Activated CD8-positive, alpha-beta T cell treated with anti-CD3 and anti-CD28 coated beads, Interleukin-2, amount 10 ng/mL, durations not matched to agents 7 days and 5 days (primary cell): ENCODE measurements at regions not wholly inside any gene's neighbourhood (a gene's known extent, or its start where the extent isn't known, plus 50 kb on each side); places are given as distances from the start of the nearest gene placed in this dataset.

Experiments used
- ATAC-seq: fragments of 150-1000 bp; cut with Tn5 transposase; one replicate; pipeline ENCODE4 v1.10.0; 2021; ENCODE audit warnings: moderate library complexity
- CTCF ChIA-PET: fragments of 350-600 bp; sonication (Branson Sonifier 250); formaldehyde crosslinking; loops from one replicate; lab custom pipeline; 2021; ENCODE audit warnings: antibody characterized with exemption; lab: Charles Lee
- POLR2A ChIA-PET: fragments of 350-600 bp; sonication (Branson Sonifier 250); formaldehyde crosslinking; loops from one replicate; lab custom pipeline; 2021; ENCODE audit warnings: antibody characterized with exemption; lab: Charles Lee
- DNase-seq: peaks from one replicate; pipeline ENCODE4 v3.0.0-alpha.2; 2020
- H3K27ac Mint-ChIP-seq: one replicate; pipeline ENCODE4 v1.8.0; 2021; ENCODE audit warnings: mild to moderate bottlenecking, mixed read lengths
- H3K27me3 Mint-ChIP-seq: one replicate; pipeline ENCODE4 v1.8.0; 2021; ENCODE audit warnings: low read depth, mixed read lengths
- H3K36me3 Mint-ChIP-seq: one replicate; pipeline ENCODE4 v1.8.0; 2021; ENCODE audit warnings: low read depth, mixed read lengths
- H3K4me1 Mint-ChIP-seq: one replicate; pipeline ENCODE4 v1.8.0; 2021; ENCODE audit warnings: low read depth, mixed read lengths
- H3K4me3 Mint-ChIP-seq: one replicate; pipeline ENCODE4 v1.8.0; 2021; ENCODE audit warnings: mild to moderate bottlenecking, mixed read lengths
- H3K9me3 Mint-ChIP-seq: one replicate; pipeline ENCODE4 v1.8.0; 2022; ENCODE audit warnings: mixed read lengths; ENCODE audit not compliant: insufficient read depth

GRCh38 chr22:47344414-47344813, 582.0 kb downstream of the TBC1D22A start:
- H3K27me3 Mint-ChIP-seq = no peaks in the 10 kb centered on the region
- H3K9me3 Mint-ChIP-seq = no peaks in the 10 kb centered on the region
- no peak overlapping the region for H3K27ac Mint-ChIP-seq
- ChIA-PET CTCF (no interaction called here), POLR2A (no interaction called here)
- DNase-seq = no peak
- ATAC-seq = no peak
- no peaks in the 10 kb centered on the region for H3K36me3 Mint-ChIP-seq
- H3K4me1 Mint-ChIP-seq = no peaks in the 10 kb centered on the region
- no peak overlapping the region for H3K4me3 Mint-ChIP-seq

GRCh38 chr22:47343611-47344010, 581.2 kb downstream of the TBC1D22A start:
- ATAC-seq = no peak
- POLR2A ChIA-PET = no interaction called here
- Mint-ChIP-seq H3K27ac (no peak overlapping the region), H3K36me3 (no peaks in the 10 kb centered on the region), H3K9me3 (no peaks in the 10 kb centered on the region), H3K4me1 (no peaks in the 10 kb centered on the region), H3K4me3 (no peak overlapping the region), H3K27me3 (no peaks in the 10 kb centered on the region)
- CTCF ChIA-PET = no interaction called here
- DNase-seq = no peak

DNA sequence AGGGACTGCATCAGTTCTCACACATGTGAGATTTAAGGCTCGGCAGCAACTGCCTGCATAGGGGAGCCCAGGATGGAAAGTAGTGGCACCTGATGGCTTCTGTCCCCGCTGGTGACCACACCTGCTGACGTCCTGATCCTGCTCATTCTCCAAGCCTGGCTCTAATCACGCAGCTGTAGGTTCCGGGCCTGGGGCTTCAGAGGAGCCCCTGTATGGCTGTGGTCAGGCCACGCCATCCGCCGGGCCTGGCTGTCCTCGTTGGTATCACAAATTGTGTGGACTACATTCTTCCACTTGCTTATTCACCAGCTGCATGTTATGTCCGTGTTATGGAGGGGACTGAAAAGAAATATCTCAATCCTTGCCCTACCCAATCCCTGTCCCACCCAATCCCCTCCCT, 580.0 kb downstream of the TBC1D22A start:
- ATAC-seq (no peak), DNase-seq (no peak)
- no peaks in the 10 kb centered on the region for H3K36me3 Mint-ChIP-seq
- ChIA-PET POLR2A (no interaction called here), CTCF (no interaction called here)
- no peak overlapping the region for H3K27ac Mint-ChIP-seq
- H3K4me3 Mint-ChIP-seq = no peak overlapping the region
- no peaks in the 10 kb centered on the region for H3K4me1 Mint-ChIP-seq
- no peaks in the 10 kb centered on the region for H3K9me3 Mint-ChIP-seq
- H3K27me3 Mint-ChIP-seq = no peaks in the 10 kb centered on the region

DNA sequence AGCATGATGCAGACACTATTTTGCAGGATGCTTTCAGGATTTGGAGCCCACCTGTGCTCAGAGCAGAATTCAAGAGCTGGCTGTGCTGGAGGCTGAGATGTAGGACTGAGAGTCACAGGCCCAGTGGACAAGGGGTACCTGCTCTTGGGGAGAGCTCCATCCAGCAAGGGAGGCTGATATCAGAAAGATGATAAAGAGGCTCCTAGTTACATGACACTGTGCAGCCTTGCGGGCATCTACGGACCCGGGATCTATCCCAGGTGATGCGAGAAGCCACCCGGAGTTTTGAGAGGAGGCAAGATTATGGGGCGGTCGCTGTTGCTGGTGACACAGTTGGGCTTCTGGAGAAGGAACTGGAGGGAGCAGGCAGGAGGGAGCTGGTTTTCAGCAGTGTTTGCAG, 579.0 kb downstream of the TBC1D22A start:
- no peak for ATAC-seq

DNA sequence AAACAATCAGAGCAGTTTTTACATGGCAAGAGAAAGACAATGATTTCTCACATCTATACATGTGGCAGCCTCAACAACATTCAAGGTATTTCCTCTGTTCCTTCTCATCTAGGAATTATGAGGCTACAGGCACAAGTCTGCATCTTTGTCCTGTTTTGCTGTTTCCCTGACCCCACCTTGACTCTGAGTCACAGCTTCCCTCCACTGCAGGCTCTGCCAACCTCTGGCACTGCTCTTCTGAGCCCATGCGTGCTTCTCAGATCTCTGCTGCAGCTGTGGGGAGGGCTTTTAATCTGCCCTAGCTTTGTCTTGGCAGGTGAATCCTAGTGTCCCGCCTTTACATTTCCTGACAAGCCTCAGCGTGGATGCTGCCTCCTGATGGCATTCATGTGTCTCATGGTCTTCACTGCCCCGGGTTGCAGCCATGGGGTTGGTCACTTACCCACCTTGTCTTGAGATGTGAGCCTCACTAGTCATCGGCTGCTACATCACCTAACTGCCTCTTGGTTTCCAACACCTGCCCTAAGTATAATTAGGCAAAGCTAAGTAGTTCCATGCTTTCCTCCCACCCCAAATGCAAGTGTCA, 578.5 kb downstream of the TBC1D22A start:
- no peak for DNase-seq
- ATAC-seq = no peak
- H3K4me1 Mint-ChIP-seq = no peaks in the 10 kb centered on the region
- no peaks in the 10 kb centered on the region for H3K36me3 Mint-ChIP-seq
- no peaks in the 10 kb centered on the region for H3K9me3 Mint-ChIP-seq
- ChIA-PET POLR2A (no interaction called here), CTCF (no interaction called here)
- no peaks in the 10 kb centered on the region for H3K27me3 Mint-ChIP-seq
- no peak overlapping the region for H3K4me3 Mint-ChIP-seq
- no peak overlapping the region for H3K27ac Mint-ChIP-seq

More for the DNA sequence above, 579.0 kb downstream of the TBC1D22A start:
- Mint-ChIP-seq H3K9me3 (no peaks in the 10 kb centered on the region), H3K4me3 (no peak overlapping the region), H3K36me3 (no peaks in the 10 kb centered on the region), H3K27ac (no peak overlapping the region), H3K4me1 (no peaks in the 10 kb centered on the region), H3K27me3 (no peaks in the 10 kb centered on the region)
- POLR2A ChIA-PET = no interaction called here
- CTCF ChIA-PET = no interaction called here
- DNase-seq = no peak

GRCh38 chr22:47337161-47337621, 574.7 kb downstream of the TBC1D22A start:
- no peaks in the 10 kb centered on the region for H3K4me1 Mint-ChIP-seq
- H3K27me3 Mint-ChIP-seq = no peaks in the 10 kb centered on the region
- peak; percentile 35 for DNase-seq
- ChIA-PET CTCF (no interaction called here), POLR2A (no interaction called here)
- H3K4me3 Mint-ChIP-seq = peak overlapping the region; percentile 4
- ATAC-seq = no peak
- H3K27ac Mint-ChIP-seq = peak overlapping the region; percentile 36
- no peaks in the 10 kb centered on the region for H3K36me3 Mint-ChIP-seq
- no peaks in the 10 kb centered on the region for H3K9me3 Mint-ChIP-seq

DNA sequence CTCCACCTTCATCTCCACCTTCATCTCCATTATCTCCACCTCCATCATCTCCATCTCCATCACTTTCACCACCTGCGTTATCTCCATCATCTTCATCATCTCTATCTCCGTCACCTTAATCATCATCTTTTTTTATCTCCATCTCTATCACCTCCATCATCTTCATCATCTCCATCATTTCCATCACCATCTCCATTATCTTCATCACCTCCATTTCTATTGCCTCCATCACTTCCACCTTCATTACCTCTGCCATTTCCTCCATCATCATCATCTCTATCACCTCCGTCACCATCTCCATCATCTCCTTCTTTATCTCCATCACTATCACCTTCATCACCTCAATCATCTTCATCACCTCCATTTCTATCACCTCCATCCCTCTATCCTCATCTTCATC, 573.5 kb downstream of the TBC1D22A start:
- ChIA-PET POLR2A (no interaction called here), CTCF (no interaction called here)
- no peak overlapping the region for H3K27ac Mint-ChIP-seq
- no peaks in the 10 kb centered on the region for H3K36me3 Mint-ChIP-seq
- DNase-seq (no peak), ATAC-seq (no peak)
- no peak overlapping the region for H3K4me3 Mint-ChIP-seq
- no peaks in the 10 kb centered on the region for H3K27me3 Mint-ChIP-seq
- no peaks in the 10 kb centered on the region for H3K9me3 Mint-ChIP-seq
- H3K4me1 Mint-ChIP-seq = no peaks in the 10 kb centered on the region

DNA sequence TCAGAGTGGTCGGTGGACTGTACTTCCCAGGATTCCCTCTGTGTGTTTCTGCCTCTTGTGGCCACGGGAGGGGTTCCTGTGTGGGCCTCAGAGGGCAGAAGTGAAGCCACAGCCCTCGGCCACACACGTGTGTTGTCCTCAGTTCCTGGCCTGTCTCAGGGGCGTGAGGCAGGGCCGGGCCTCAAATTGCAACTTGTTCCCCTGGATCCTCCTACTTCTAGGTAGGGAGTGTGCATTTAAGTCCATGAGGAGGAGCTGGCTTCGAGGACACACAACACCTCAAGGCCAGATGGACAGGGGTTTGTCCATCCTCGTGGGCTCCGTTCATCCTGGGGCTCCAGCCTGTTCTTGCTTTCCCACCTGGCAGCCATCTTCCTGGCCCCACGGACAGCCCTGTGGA, 573.0 kb downstream of the TBC1D22A start:
- Mint-ChIP-seq H3K27me3 (no peaks in the 10 kb centered on the region), H3K4me3 (no peak overlapping the region), H3K36me3 (no peaks in the 10 kb centered on the region), H3K4me1 (no peaks in the 10 kb centered on the region), H3K9me3 (no peaks in the 10 kb centered on the region), H3K27ac (no peak overlapping the region)
- ChIA-PET CTCF (no interaction called here), POLR2A (no interaction called here)
- no peak for ATAC-seq
- no peak for DNase-seq

- H3K36me3 Mint-ChIP-seq = no peaks in the 10 kb centered on the region
These were observed 572.2 kb downstream of the TBC1D22A start for GRCh38 chr22:47334601-47335000.

DNA sequence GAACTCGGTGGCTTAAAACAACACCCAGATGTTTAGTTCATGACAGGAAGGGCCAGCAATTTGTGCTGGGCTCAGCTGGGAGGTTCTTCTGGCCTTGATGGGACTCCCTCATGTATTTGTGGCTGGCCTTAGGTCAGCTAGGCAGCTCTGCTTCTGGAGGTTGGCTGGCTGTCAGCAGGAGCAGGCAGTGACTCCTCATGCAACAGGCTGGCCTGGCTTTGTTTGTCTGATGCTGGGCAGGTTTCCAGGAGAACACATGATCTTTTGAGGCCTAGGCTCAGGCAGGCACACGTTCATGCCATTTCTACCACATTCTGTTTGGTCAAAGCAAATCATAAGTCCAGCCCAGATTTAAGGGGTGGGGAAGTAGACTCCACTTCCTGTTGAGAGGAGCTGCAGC, 571.2 kb downstream of the TBC1D22A start:
- ChIA-PET CTCF (no interaction called here), POLR2A (no interaction called here)
- Mint-ChIP-seq H3K27ac (no peak overlapping the region), H3K9me3 (no peaks in the 10 kb centered on the region), H3K4me3 (no peak overlapping the region), H3K36me3 (no peaks in the 10 kb centered on the region), H3K4me1 (no peaks in the 10 kb centered on the region), H3K27me3 (no peaks in the 10 kb centered on the region)
- ATAC-seq (no peak), DNase-seq (no peak)

More at GRCh38 chr22:47334601-47335000, 572.2 kb downstream of the TBC1D22A start:
- H3K27me3 Mint-ChIP-seq = no peaks in the 10 kb centered on the region
- H3K4me1 Mint-ChIP-seq = no peaks in the 10 kb centered on the region
- CTCF ChIA-PET = no interaction called here
- H3K27ac Mint-ChIP-seq = no peak overlapping the region
- ATAC-seq (no peak), DNase-seq (no peak)
- no peaks in the 10 kb centered on the region for H3K9me3 Mint-ChIP-seq
- H3K4me3 Mint-ChIP-seq = no peak overlapping the region
- POLR2A ChIA-PET = no interaction called here

DNA sequence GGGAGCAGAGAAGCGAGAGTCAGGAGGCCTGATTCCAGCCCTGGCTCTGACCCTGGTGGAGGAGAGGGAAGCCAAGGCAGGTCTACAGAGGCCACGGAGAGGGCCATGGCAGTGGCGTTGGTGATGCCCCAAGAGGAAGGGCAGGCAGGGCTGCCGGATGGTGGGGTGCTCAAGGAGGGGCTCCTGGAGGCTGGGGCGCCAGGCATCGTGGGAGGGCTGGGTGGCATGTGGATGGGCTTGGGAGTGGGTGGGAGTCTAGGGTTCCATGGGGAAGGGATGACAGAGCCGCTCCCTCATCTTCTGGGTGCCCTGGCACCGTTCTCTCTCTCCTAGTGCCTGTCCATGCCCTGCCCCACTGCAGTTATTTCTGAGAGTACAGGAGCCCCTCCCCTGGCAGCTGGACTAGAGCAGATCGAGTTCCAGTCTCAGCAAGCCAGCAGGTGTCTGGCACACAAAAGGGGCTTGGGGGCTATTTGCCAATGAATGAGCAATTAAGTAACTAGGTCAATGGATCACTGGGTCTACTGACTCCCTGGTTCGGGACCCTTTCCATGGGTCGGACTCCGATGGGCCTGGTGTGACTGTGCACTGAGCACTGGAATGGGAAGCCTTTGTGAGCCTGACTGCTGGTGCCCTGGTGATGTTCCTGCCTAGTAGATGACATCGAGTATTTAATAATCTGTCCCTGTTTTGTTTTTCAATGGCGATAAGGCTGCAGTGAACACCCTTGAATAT, 570.0 kb downstream of the TBC1D22A start:
- ATAC-seq = no peak
- H3K36me3 Mint-ChIP-seq = no peaks in the 10 kb centered on the region
- POLR2A ChIA-PET = no interaction called here
- H3K9me3 Mint-ChIP-seq = no peaks in the 10 kb centered on the region
- DNase-seq = no peak
- no peaks in the 10 kb centered on the region for H3K4me1 Mint-ChIP-seq
- H3K27me3 Mint-ChIP-seq = no peaks in the 10 kb centered on the region
- no peak overlapping the region for H3K4me3 Mint-ChIP-seq
- no peak overlapping the region for H3K27ac Mint-ChIP-seq
- CTCF ChIA-PET = no interaction called here

DNA sequence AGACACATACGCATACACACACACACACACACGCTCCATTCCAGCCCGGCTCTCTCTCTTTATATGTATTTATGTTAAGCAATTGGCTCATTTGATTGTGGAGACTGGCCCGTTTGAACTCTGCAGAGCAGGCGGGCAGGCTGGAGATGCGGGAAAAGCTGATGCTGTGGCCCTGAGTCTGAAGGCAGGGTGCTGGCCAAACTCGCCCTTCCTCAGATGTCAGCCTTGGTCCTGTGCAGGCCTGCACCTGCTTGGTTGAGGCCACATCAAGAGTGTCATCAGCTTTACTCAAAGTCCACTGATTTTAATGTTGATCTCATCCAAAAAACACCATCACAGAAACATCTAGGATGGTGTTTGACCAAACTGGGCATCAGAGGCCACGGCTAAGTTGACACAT, 569.3 kb downstream of the TBC1D22A start:
- DNase-seq (no peak), ATAC-seq (no peak)
- Mint-ChIP-seq H3K36me3 (no peaks in the 10 kb centered on the region), H3K9me3 (no peaks in the 10 kb centered on the region), H3K4me1 (no peaks in the 10 kb centered on the region), H3K27me3 (no peaks in the 10 kb centered on the region), H3K27ac (no peak overlapping the region), H3K4me3 (no peak overlapping the region)
- POLR2A ChIA-PET = no interaction called here
- CTCF ChIA-PET = no interaction called here
